Large intestine (tissue), 3 donors: ENCODE measurements at regions not wholly inside any gene's neighbourhood (a gene's known extent, or its start where the extent isn't known, plus 50 kb on each side); places are given as distances from the start of the nearest gene placed in this dataset.

Experiments
- DNase-seq, 2 donors: peaks; one replicate each; pipeline versions ENCODE4 v3.0.0 to v3.0.0-alpha.2; 2013
- H3K27ac ChIP-seq: one replicate; pipeline ENCODE4 v1.5.1; 2013; ENCODE audit warnings: low read length
- H3K27me3 ChIP-seq: 2 replicates; pipeline ENCODE4 v1.6.1; 2013; ENCODE audit warnings: low read length; ENCODE audit not compliant: control insufficient read depth, insufficient read depth
- H3K36me3 ChIP-seq: 2 replicates; pipeline ENCODE4 v1.6.1; 2013; ENCODE audit warnings: low read length; ENCODE audit not compliant: control insufficient read depth, insufficient read depth
- H3K4me1 ChIP-seq: one replicate; pipeline ENCODE4 v1.6.1; 2013; ENCODE audit warnings: low read length; ENCODE audit not compliant: control insufficient read depth, insufficient read depth
- H3K4me3 ChIP-seq: one replicate; pipeline ENCODE4 v1.5.1; 2013; ENCODE audit warnings: low read length
- H3K9me3 ChIP-seq: one replicate; pipeline ENCODE4 v1.6.1; 2013; ENCODE audit warnings: mild to moderate bottlenecking, low read depth, low read length, moderate library complexity; ENCODE audit not compliant: control insufficient read depth
- whole genome bisulfite sequencing: methylation state at CpG from one replicate; pipeline ENCODE4 v1.1.5; 2013; ENCODE audit warnings: low lambda C conversion rate; ENCODE audit not compliant: insufficient coverage; 5-methylcytosine and 5-hydroxymethylcytosine counted together

GRCh38 chr2:122955776-122956175, 1069.3 kb upstream of the CNTNAP5 start:
- no peaks in the 10 kb centered on the region for H3K4me1 ChIP-seq
- H3K4me3 ChIP-seq = no peak overlapping the region
- no peaks in the 10 kb centered on the region for H3K36me3 ChIP-seq
- WGBS = 65% methylated on average over 3 of the region's 4 CpGs
- DNase-seq = no peak
- no peaks in the 10 kb centered on the region for H3K9me3 ChIP-seq
- no peak overlapping the region for H3K27ac ChIP-seq
- no peaks in the 10 kb centered on the region for H3K27me3 ChIP-seq

DNA sequence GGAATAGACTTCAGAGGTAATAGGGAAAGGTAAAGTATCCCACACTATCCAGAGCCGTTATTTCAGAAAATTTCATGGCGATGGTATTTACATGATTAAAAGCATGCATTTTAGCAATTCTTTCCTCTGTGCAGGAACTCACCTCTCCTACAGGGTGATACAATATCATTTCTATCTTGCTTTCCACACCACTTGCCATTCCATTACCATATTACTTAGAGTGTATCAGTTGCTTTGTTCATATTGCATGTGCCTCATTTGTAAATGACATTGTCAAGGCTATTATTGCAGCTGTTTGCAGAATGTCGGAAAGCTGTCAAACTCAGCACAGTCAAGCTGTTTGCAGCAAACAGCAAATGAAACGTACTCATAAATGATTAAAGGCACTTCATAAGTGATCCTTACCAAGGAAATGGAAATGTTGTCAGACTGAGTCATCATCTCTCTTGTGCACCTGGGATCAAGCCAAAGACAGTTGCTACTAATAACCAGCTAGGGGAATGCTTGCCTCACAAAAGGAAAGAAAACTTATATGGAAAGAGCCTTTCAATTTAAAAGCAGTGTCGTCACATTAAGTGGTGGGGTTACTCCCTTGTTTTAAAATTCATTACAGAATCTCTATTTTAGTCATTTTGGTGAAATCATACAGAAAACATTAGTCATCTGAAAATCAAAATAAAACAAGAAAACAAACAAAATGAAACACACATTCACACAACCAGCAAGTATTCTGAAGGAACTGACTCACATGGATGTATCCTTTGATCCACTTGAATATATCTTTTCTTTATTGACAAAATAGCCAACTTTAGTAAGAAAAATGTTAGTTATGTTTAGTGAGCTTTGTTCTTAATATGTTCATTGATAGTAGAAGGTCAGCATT, 1064.1 kb upstream of the CNTNAP5 start:
- no peak for DNase-seq
- H3K27ac ChIP-seq = no peak overlapping the region
- no peaks in the 10 kb centered on the region for H3K4me1 ChIP-seq
- H3K4me3 ChIP-seq = no peak overlapping the region
- WGBS = 84% methylated on average over 2 of the region's 5 CpGs
- H3K36me3 ChIP-seq = no peaks in the 10 kb centered on the region
- no peaks in the 10 kb centered on the region for H3K27me3 ChIP-seq
- no peaks in the 10 kb centered on the region for H3K9me3 ChIP-seq

GRCh38 chr2:122966461-122966860, 1058.6 kb upstream of the CNTNAP5 start:
- no peaks in the 10 kb centered on the region for H3K36me3 ChIP-seq
- H3K27ac ChIP-seq = no peak overlapping the region
- no peaks in the 10 kb centered on the region for H3K27me3 ChIP-seq
- 60% methylated on average over 1 of the region's 2 CpGs for WGBS
- no peaks in the 10 kb centered on the region for H3K9me3 ChIP-seq
- no peaks in the 10 kb centered on the region for H3K4me1 ChIP-seq
- no peak overlapping the region for H3K4me3 ChIP-seq
- no peak for DNase-seq

- no peak for DNase-seq
- H3K4me3 ChIP-seq = no peak overlapping the region
- no peak overlapping the region for H3K27ac ChIP-seq
- no peaks in the 10 kb centered on the region for H3K4me1 ChIP-seq
- no peaks in the 10 kb centered on the region for H3K27me3 ChIP-seq
- WGBS = no CpG with 5 or more reads among the region's 1 CpG
- no peaks in the 10 kb centered on the region for H3K36me3 ChIP-seq
- no peaks in the 10 kb centered on the region for H3K9me3 ChIP-seq
These were observed 1047.5 kb upstream of the CNTNAP5 start for GRCh38 chr2:122977580-122977979.

- H3K36me3 ChIP-seq = no peaks in the 10 kb centered on the region
- WGBS = 80% methylated on average over 1 of the region's 5 CpGs
- no peak for DNase-seq
- H3K27ac ChIP-seq = no peak overlapping the region
- H3K4me3 ChIP-seq = no peak overlapping the region
- no peaks in the 10 kb centered on the region for H3K4me1 ChIP-seq
- no peaks in the 10 kb centered on the region for H3K27me3 ChIP-seq
- no peaks in the 10 kb centered on the region for H3K9me3 ChIP-seq
These were observed 1044.4 kb upstream of the CNTNAP5 start for GRCh38 chr2:122980671-122981070.

GRCh38 chr2:122982936-122983335, 1042.2 kb upstream of the CNTNAP5 start:
- no peaks in the 10 kb centered on the region for H3K27me3 ChIP-seq
- H3K36me3 ChIP-seq = no peaks in the 10 kb centered on the region
- no peaks in the 10 kb centered on the region for H3K4me1 ChIP-seq
- no peak overlapping the region for H3K27ac ChIP-seq
- H3K4me3 ChIP-seq = no peak overlapping the region
- no peaks in the 10 kb centered on the region for H3K9me3 ChIP-seq
- no peak for DNase-seq
- no CpG with 5 or more reads among the region's 1 CpG for WGBS

- H3K4me1 ChIP-seq = no peaks in the 10 kb centered on the region
- H3K36me3 ChIP-seq = no peaks in the 10 kb centered on the region
- no peak overlapping the region for H3K4me3 ChIP-seq
- H3K27me3 ChIP-seq = no peaks in the 10 kb centered on the region
- no peak for DNase-seq
- WGBS = no CpG with 5 or more reads among the region's 8 CpGs
- no peak overlapping the region for H3K27ac ChIP-seq
- H3K9me3 ChIP-seq = no peaks in the 10 kb centered on the region
These were observed 1036.5 kb upstream of the CNTNAP5 start for GRCh38 chr2:122988395-122989221.

DNA sequence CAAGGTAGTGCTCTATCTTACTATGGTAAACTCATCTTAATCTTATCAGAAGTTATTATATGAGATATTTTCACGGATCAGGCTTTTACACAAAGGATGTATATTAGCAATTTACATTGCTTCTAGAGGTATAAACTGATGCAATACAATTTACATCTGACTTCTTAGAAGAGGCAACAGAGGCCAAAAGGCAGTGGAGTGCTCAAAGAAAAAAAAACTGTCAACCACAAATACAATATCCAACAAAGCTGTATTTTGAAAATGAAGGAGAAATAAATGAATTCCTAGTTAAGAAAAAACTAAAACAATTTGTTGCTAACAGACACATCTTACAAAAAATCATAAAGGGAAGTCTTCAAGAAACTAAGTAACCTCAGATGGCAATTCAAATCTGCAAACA, 1031.5 kb upstream of the CNTNAP5 start:
- no peaks in the 10 kb centered on the region for H3K4me1 ChIP-seq
- DNase-seq = no peak
- no peaks in the 10 kb centered on the region for H3K36me3 ChIP-seq
- H3K27ac ChIP-seq = no peak overlapping the region
- H3K27me3 ChIP-seq = no peaks in the 10 kb centered on the region
- no peak overlapping the region for H3K4me3 ChIP-seq
- no CpG with 5 or more reads among the region's 1 CpG for WGBS
- no peaks in the 10 kb centered on the region for H3K9me3 ChIP-seq

DNA sequence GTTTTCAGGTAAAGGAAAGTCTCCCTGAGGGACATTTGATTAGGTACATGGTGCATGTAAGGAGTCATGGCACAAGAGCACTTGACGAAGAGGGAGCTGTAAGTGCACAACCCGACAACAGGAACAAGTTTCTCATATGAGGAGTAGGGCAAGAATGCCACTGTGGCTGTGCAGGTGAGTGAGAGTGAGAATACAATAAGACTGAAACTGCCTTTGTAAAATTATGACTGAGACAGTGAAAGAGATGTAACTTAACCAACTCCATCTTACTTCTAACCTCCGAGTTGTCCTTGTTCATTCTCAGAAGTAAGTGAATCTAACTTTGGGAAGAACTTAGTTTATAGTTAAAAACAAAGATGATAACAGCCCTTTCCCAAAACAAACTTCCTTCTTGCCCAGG, 1025.8 kb upstream of the CNTNAP5 start:
- H3K4me3 ChIP-seq = no peak overlapping the region
- H3K36me3 ChIP-seq = no peaks in the 10 kb centered on the region
- no peak for DNase-seq
- H3K4me1 ChIP-seq = no peaks in the 10 kb centered on the region
- no peaks in the 10 kb centered on the region for H3K27me3 ChIP-seq
- WGBS = 100% methylated on average over 1 of the region's 3 CpGs
- H3K9me3 ChIP-seq = no peaks in the 10 kb centered on the region
- H3K27ac ChIP-seq = no peak overlapping the region

GRCh38 chr2:122999821-123000220, 1025.3 kb upstream of the CNTNAP5 start:
- DNase-seq = no peak
- Histone ChIP-seq H3K4me1 (no peaks in the 10 kb centered on the region), H3K4me3 (no peak overlapping the region), H3K9me3 (no peaks in the 10 kb centered on the region), H3K27ac (no peak overlapping the region), H3K36me3 (no peaks in the 10 kb centered on the region), H3K27me3 (no peaks in the 10 kb centered on the region)
- no CpG with 5 or more reads among the region's 9 CpGs for WGBS
